Liver (tissue), 7 donors: ENCODE measurements at regions not wholly inside any gene's neighbourhood (a gene's known extent, or its start where the extent isn't known, plus 50 kb on each side); places are given as distances from the start of the nearest gene placed in this dataset.

Source experiments
- DNase-seq: peaks from one replicate; pipeline ENCODE4 v3.0.0-alpha.2; 2017; ENCODE audit warnings: low spot score
- H3K27ac ChIP-seq, 2 donors: one replicate each; pipeline ENCODE4 v1.7.0; 2013; ENCODE audit warnings: inconsistent platforms in 2 of 2, low read length in 2 of 2, control low read depth in 1 of 2, low read depth in 1 of 2, mild to moderate bottlenecking in 1 of 2
- H3K27me3 ChIP-seq, 4 donors: one replicate each; pipeline versions ENCODE4 v1.6.1 to v1.7.0; 2013; ENCODE audit warnings: low read length in 3 of 4, inconsistent platforms in 1 of 4, mild to moderate bottlenecking in 1 of 4, moderate library complexity in 1 of 4; ENCODE audit not compliant: control insufficient read depth in 4 of 4, insufficient read depth in 4 of 4
- H3K36me3 ChIP-seq, 4 donors: one replicate each; pipeline versions ENCODE4 v1.6.1 to v1.7.0; 2013; ENCODE audit warnings: low read length in 3 of 4, mild to moderate bottlenecking in 3 of 4, low read depth in 1 of 4, moderate library complexity in 1 of 4; ENCODE audit not compliant: control insufficient read depth in 4 of 4, insufficient read depth in 3 of 4
- H3K4me1 ChIP-seq, 4 donors: one replicate each; pipeline versions ENCODE4 v1.6.1 to v1.7.0; 2013; ENCODE audit warnings: low read length in 3 of 4, mild to moderate bottlenecking in 3 of 4, moderate library complexity in 1 of 4; ENCODE audit not compliant: control insufficient read depth in 4 of 4, insufficient read depth in 4 of 4
- H3K4me3 ChIP-seq, 3 donors: one replicate each; pipeline versions ENCODE4 v1.6.1 to v1.7.0; 2013; ENCODE audit warnings: low read length in 3 of 3, control low read depth in 1 of 3, low read depth in 1 of 3, mild to moderate bottlenecking in 1 of 3
- H3K9ac ChIP-seq, 2 donors: one replicate each; pipeline ENCODE4 v1.7.0; 2013; ENCODE audit warnings: low read length in 2 of 2, mild to moderate bottlenecking in 2 of 2, moderate library complexity in 2 of 2, control low read depth in 1 of 2, low read depth in 1 of 2
- H3K9me3 ChIP-seq, 4 donors: one replicate each; pipeline versions ENCODE4 v1.6.1 to v1.7.0; 2013; ENCODE audit warnings: low read length in 3 of 4; ENCODE audit not compliant: control insufficient read depth in 4 of 4
- EGR1 ChIP-seq, 2 donors: IDR thresholded peaks; 2 replicates each; pipeline ENCODE4 v1.6.1; 2016 to 2018; ENCODE audit warnings: antibody characterized with exemption in 2 of 2, low read depth in 2 of 2
- FOXA1 ChIP-seq: IDR thresholded peaks from 2 replicates; pipeline ENCODE4 v1.6.1; 2016; ENCODE audit warnings: antibody characterized with exemption
- FOXA2 ChIP-seq: IDR thresholded peaks from 2 replicates; pipeline ENCODE4 v1.6.1; 2016; ENCODE audit warnings: antibody characterized with exemption
- HNF4G ChIP-seq: IDR thresholded peaks from 2 replicates; pipeline ENCODE4 v1.6.1; 2016; ENCODE audit warnings: antibody characterized with exemption
- JUND ChIP-seq, 2 donors: IDR thresholded peaks; 2 replicates each; pipeline ENCODE4 v1.6.1; 2016; ENCODE audit warnings: antibody characterized with exemption in 2 of 2
- MAX ChIP-seq: IDR thresholded peaks from 2 replicates; pipeline ENCODE4 v1.6.1; 2016; ENCODE audit warnings: antibody characterized with exemption
- NR2F2 ChIP-seq: IDR thresholded peaks from 2 replicates; pipeline ENCODE4 v1.6.1; 2016; ENCODE audit warnings: antibody characterized with exemption
- RAD21 ChIP-seq, 2 donors: IDR thresholded peaks; 2 replicates each; pipeline ENCODE4 v1.6.1; 2016; ENCODE audit warnings: antibody characterized with exemption in 2 of 2, mild to moderate bottlenecking in 2 of 2
- REST ChIP-seq: IDR thresholded peaks from 2 replicates; pipeline ENCODE4 v1.6.1; 2016; ENCODE audit warnings: antibody characterized with exemption, mild to moderate bottlenecking
- RXRA ChIP-seq, 2 donors: IDR thresholded peaks; 2 replicates each; pipeline ENCODE4 v1.6.1; 2017 to 2018; ENCODE audit warnings: antibody characterized with exemption in 2 of 2, mild to moderate bottlenecking in 1 of 2
- SP1 ChIP-seq: IDR thresholded peaks from 2 replicates; pipeline ENCODE4 v1.6.1; 2018; ENCODE audit warnings: antibody characterized with exemption, mild to moderate bottlenecking
- YY1 ChIP-seq: IDR thresholded peaks from 2 replicates; pipeline ENCODE4 v1.6.1; 2016; ENCODE audit warnings: antibody characterized with exemption, mild to moderate bottlenecking
- WGBS: extraction: QIAGEN DNeasy Blood & Tissue Kit; methylation state at CpG from one replicate; pipeline ENCODE4 v1.1.7; 2013; 5-methylcytosine and 5-hydroxymethylcytosine counted together
- TF ChIP-seq, protein P1 (sequence below): IDR thresholded peaks from 2 replicates; pipeline ENCODE4 v1.6.1; 2016; ENCODE audit warnings: antibody characterized with exemption
- donor health status: healthy.
- donor health status: healthy.
- donor health status: healthy.
- donor health status: healthy.

DNA sequence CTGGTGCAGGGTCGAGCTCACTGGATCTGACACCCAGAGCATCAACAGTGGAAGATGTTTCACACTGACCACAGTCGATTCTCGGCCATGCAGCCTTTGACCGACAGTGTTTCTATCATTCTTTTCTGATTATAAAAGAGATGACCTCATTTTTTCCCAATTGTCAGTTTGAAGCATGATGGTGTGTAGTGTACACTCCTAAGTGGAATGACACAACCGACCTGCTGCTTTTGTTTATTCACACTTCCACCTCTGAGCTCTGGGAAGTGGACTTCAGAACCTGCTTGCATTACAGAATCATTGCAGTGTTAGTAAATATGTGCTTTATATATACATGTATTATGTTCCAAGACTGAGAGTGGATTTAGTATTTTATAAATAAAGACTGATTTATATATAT lies 128.6 kb downstream of the IRX2 start:
- Histone ChIP-seq H3K4me3 (no peak overlapping the region), H3K4me1 (no peaks in the 10 kb centered on the region), H3K27me3 (peaks cover 0 to 3% (median 1%) of the 10 kb centered on the region in 4 donors), H3K27ac (no peak overlapping the region), H3K36me3 (no peaks in the 10 kb centered on the region), H3K9ac (no peak overlapping the region), H3K9me3 (no peaks in the 10 kb centered on the region)
- no peak for DNase-seq
- 54% methylated on average over 5 of the region's 5 CpGs for WGBS
- TF ChIP-seq RAD21 (IDR thresholded peaks at IDR 0.05) (no peak), FOXA1 (no peak), SP1 (no peak), FOXA2 (no peak), YY1 (no peak), HNF4G (no peak), MAX (no peak), EGR1 (IDR thresholded peaks at IDR 0.05; ENCODE audit: low read depth in 2 of 2) (no peak)
- TF ChIP-seq, protein P1, sequence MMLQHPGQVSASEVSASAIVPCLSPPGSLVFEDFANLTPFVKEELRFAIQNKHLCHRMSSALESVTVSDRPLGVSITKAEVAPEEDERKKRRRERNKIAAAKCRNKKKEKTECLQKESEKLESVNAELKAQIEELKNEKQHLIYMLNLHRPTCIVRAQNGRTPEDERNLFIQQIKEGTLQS = no peak

DNA sequence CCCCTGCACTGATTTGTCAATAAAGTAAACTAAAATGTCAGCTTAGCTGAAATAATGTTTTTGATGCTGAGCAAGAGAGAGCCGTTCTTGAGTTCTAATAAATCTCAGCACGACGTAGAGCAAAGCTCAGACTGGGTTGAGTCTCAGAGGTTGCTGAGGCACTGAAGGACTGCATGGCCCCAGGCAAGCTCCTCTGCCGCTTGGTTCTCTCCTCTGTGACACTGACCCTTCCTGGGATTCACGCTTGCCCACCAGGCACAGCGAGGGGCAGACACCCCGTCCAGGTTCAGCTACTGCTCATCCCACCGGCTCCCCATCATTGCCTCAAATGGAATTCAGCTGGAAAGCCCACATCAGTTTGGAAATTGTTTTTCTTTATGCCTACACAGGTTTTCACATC lies 129.8 kb downstream of the IRX2 start:
- Histone ChIP-seq H3K27ac (no peak overlapping the region), H3K27me3 (peaks cover 0 to 3% (median 1%) of the 10 kb centered on the region in 4 donors), H3K4me3 (no peak overlapping the region), H3K36me3 (no peaks in the 10 kb centered on the region), H3K9me3 (no peaks in the 10 kb centered on the region), H3K9ac (no peak overlapping the region), H3K4me1 (no peaks in the 10 kb centered on the region)
- no peak for DNase-seq
- TF ChIP-seq, protein P1 = no peak
- TF ChIP-seq FOXA2 (no peak), HNF4G (no peak), FOXA1 (no peak), JUND (IDR thresholded peaks at IDR 0.05) (no peak), SP1 (no peak), EGR1 (IDR thresholded peaks at IDR 0.05; ENCODE audit: low read depth in 2 of 2) (no peak)
- WGBS = 92% methylated on average over 8 of the region's 8 CpGs

DNA sequence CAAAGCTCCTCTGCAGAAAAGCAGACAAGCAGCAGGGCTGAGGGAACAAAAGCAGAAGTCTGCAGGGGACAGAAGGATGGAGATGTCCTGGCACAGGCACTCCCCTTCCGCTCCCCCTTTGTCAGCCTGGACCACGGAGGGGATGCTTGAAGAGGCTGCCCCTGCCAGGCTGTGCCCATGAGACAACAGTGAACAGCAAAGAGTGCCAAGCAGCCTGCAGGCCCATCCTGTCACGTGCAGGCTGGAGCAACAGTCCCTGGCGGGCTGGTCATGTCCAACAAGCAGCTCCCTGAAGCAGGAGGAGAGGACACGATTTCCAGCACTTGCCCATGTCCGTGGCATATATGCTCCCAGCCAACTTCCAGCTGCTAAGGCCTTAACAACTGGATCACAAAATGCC lies 132.3 kb downstream of the IRX2 start:
- no peak for DNase-seq

More for the DNA sequence above, 132.3 kb downstream of the IRX2 start:
- H3K27me3 ChIP-seq = peaks cover 0 to 3% (median 0%) of the 10 kb centered on the region in 4 donors
- no peak overlapping the region for H3K4me3 ChIP-seq
- no peak overlapping the region for H3K27ac ChIP-seq
- H3K9ac ChIP-seq = no peak overlapping the region
- H3K4me1 ChIP-seq = no peaks in the 10 kb centered on the region
- no peak for TF ChIP-seq RXRA (IDR thresholded peaks at IDR 0.05)
- TF ChIP-seq NR2F2 = no peak
- TF ChIP-seq HNF4G = no peak
- TF ChIP-seq REST = no peak
- no peaks in the 10 kb centered on the region for H3K36me3 ChIP-seq
- WGBS = 69% methylated on average over 6 of the region's 6 CpGs
- H3K9me3 ChIP-seq = peaks cover 0 to 3% (median 2%) of the 10 kb centered on the region in 4 donors
